Sigmoid colon (tissue), 6 donors: ENCODE measurements at regions not wholly inside any gene's neighbourhood (a gene's known extent, or its start where the extent isn't known, plus 50 kb on each side); places are given as distances from the start of the nearest gene placed in this dataset.

Experiments used
- DNase-seq: peaks from one replicate; pipeline ENCODE4 v3.0.0-alpha.2; 2019
- H3K27ac ChIP-seq, 4 donors: fragments of 200-600 bp; sonication (generic); one replicate each; pipeline ENCODE4 v1.5.1; 2016 to 2019; ENCODE audit warnings: mild to moderate bottlenecking in 1 of 4
- H3K27me3 ChIP-seq, 3 donors: fragments of 200-600 bp; sonication (generic); one replicate each; pipeline ENCODE4 v1.5.1; 2019; ENCODE audit warnings: mild to moderate bottlenecking in 1 of 3
- H3K36me3 ChIP-seq, 4 donors: fragments of 200-600 bp; sonication (generic); one replicate each; pipeline ENCODE4 v1.5.1; 2016 to 2019
- H3K4me1 ChIP-seq, 4 donors: fragments of 200-600 bp; sonication (generic); one replicate each; pipeline ENCODE4 v1.5.1; 2017 to 2019
- H3K4me3 ChIP-seq, 4 donors: fragments of 200-600 bp; sonication (generic); one replicate each; pipeline ENCODE4 v1.5.1; 2017 to 2019; ENCODE audit warnings: mild to moderate bottlenecking in 2 of 4, moderate library complexity in 1 of 4
- H3K9me3 ChIP-seq, 4 donors: fragments of 200-600 bp in 3 of 4; sonication (generic) in 3 of 4; one replicate each; pipeline versions ENCODE4 v1.5.1 to v1.6.1; 2013 to 2019
- EP300 ChIP-seq, 4 donors: sonication (generic); formaldehyde crosslinking; IDR thresholded peaks; one replicate each; pipeline ENCODE4 v1.6.1; 2017; ENCODE audit warnings: antibody characterized with exemption in 4 of 4
- POLR2A ChIP-seq, 2 donors: fragments of 450-650 bp; IDR thresholded peaks; one replicate each; pipeline ENCODE4 v1.6.1; 2016; ENCODE audit warnings: antibody characterized with exemption in 2 of 2, mild to moderate bottlenecking in 2 of 2, moderate library complexity in 2 of 2
- POLR2AphosphoS5 ChIP-seq, 4 donors: sonication (generic); formaldehyde crosslinking; IDR thresholded peaks; one replicate each; pipeline ENCODE4 v1.6.1; 2017; ENCODE audit warnings: antibody characterized with exemption in 4 of 4
- WGBS, 2 donors: extraction: QIAGEN DNeasy Blood & Tissue Kit; methylation state at CpG; one replicate each; pipeline ENCODE4 v1.1.7; 2013; 5-methylcytosine and 5-hydroxymethylcytosine counted together
- intact Hi-C: fragments of 100-400 bp; cut with DNase I; formaldehyde crosslinking; loops from one replicate; pipeline ENCODE4 v1.15.1; 2023
- TF ChIP-seq, protein P1 (sequence below), 4 experiments: fragments of 450-650 bp in 3 of 4; fragments of 200-600 bp in 1 of 4; IDR thresholded peaks; one replicate each; pipeline ENCODE4 v1.5.1; 2016 to 2019; ENCODE audit warnings: antibody characterized with exemption in 4 of 4, mild to moderate bottlenecking in 3 of 4, moderate library complexity in 2 of 4
- donor health status: healthy with polysubstance abuse.
- donor health status: healthy.

DNA sequence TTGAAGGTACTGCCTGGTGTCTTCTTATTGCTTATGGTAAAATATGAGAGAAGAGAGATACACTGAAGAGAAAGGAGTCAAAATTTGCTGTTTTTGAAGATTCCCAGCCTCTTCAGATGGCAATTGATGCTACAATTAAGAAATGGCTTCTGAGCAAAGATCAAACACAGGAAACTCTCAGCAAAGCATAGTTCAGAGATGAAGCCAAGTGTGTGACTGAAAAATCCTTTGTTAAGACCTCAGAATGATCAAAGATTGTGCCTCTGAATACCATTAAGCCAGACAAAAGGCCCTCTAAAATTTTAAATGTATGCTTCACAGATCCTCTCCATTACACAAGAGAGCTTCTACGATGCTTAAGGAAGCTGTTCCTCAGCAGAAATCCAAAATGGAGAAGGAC is 216.3 kb downstream of the UXS1 start:
- no peak overlapping the region for H3K4me3 ChIP-seq
- intact Hi-C loops: no loop called here
- WGBS, 2 donors: 86 to 97% methylated on average over 1 of the region's 1 CpG
- H3K27ac ChIP-seq: no peak overlapping the region
- no peaks in the 10 kb centered on the region for H3K36me3 ChIP-seq
- no peaks in the 10 kb centered on the region for H3K4me1 ChIP-seq
- H3K9me3 ChIP-seq: peaks cover 0 to 4% (median 1%) of the 10 kb centered on the region in 4 donors
- DNase-seq: no peak
- no peak for TF ChIP-seq EP300 (IDR thresholded peaks at IDR 0.05)
- TF ChIP-seq, protein P1, sequence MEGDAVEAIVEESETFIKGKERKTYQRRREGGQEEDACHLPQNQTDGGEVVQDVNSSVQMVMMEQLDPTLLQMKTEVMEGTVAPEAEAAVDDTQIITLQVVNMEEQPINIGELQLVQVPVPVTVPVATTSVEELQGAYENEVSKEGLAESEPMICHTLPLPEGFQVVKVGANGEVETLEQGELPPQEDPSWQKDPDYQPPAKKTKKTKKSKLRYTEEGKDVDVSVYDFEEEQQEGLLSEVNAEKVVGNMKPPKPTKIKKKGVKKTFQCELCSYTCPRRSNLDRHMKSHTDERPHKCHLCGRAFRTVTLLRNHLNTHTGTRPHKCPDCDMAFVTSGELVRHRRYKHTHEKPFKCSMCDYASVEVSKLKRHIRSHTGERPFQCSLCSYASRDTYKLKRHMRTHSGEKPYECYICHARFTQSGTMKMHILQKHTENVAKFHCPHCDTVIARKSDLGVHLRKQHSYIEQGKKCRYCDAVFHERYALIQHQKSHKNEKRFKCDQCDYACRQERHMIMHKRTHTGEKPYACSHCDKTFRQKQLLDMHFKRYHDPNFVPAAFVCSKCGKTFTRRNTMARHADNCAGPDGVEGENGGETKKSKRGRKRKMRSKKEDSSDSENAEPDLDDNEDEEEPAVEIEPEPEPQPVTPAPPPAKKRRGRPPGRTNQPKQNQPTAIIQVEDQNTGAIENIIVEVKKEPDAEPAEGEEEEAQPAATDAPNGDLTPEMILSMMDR (IDR thresholded peaks at IDR 0.05): no peak
- TF ChIP-seq POLR2A (IDR thresholded peaks at IDR 0.05): no peak
- no peak for TF ChIP-seq POLR2AphosphoS5 (IDR thresholded peaks at IDR 0.05)
- H3K27me3 ChIP-seq: no peaks in the 10 kb centered on the region

DNA sequence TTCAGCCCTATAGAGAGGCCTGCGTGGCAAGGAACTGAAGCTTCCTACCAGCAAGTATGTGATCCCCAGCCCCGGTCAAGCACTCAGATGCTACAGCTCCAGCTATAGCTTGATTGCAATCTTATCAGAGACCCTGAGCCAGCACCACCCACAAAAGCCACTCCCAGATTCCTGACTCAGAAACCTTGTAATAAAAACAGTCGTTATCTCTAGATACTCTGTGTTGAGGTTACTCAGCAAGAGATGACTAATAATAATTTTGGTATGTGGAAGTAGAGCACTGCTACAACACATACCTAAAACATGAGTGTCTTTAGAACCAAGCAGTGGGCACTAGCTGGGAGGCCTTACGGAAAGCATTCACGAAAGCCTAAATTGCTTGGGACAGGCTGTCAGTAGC is 216.9 kb downstream of the UXS1 start:
- no peaks in the 10 kb centered on the region for H3K4me1 ChIP-seq
- peaks cover 0 to 4% (median 1%) of the 10 kb centered on the region in 4 donors for H3K9me3 ChIP-seq
- H3K27ac ChIP-seq: no peak overlapping the region
- TF ChIP-seq POLR2A (IDR thresholded peaks at IDR 0.05) (no peak), POLR2AphosphoS5 (IDR thresholded peaks at IDR 0.05) (no peak), EP300 (IDR thresholded peaks at IDR 0.05) (no peak)
- TF ChIP-seq, protein P1 (IDR thresholded peaks at IDR 0.05): no peak
- H3K4me3 ChIP-seq: no peak overlapping the region
- no peaks in the 10 kb centered on the region for H3K27me3 ChIP-seq
- no peak for DNase-seq
- no peaks in the 10 kb centered on the region for H3K36me3 ChIP-seq
- 84 to 89% methylated on average over 5 of the region's 5 CpGs for WGBS, 2 donors
- intact Hi-C loops: no loop called here

DNA sequence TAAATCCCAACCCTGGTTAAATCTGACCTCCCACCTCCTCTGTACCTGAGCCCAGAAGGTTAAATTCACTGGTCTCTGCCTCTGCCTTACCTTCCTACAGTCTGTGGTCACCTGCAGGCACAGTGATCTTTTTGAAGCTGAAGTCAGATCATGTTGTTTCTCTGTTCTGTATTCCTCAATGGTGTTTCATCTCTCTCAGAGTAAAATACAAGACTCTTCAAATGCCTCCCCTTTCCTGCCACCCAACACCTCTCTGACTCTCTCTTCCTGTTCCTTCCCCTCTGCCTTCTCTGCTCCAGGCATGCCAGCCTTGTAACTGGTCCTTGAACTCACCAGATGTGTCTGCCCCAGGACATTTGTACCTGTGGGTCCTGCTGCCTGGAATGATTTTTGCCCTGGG is 219.3 kb downstream of the UXS1 start:
- no peak overlapping the region for H3K4me3 ChIP-seq
- no peak for TF ChIP-seq POLR2AphosphoS5 (IDR thresholded peaks at IDR 0.05)
- TF ChIP-seq, protein P1 (IDR thresholded peaks at IDR 0.05): no peak
- no peak for TF ChIP-seq EP300 (IDR thresholded peaks at IDR 0.05)
- no peak for TF ChIP-seq POLR2A (IDR thresholded peaks at IDR 0.05)
- intact Hi-C loops: no loop called here
- H3K27me3 ChIP-seq: no peaks in the 10 kb centered on the region
- H3K36me3 ChIP-seq: no peaks in the 10 kb centered on the region
- H3K9me3 ChIP-seq: peaks cover 0 to 4% (median 1%) of the 10 kb centered on the region in 4 donors
- H3K4me1 ChIP-seq: no peaks in the 10 kb centered on the region
- H3K27ac ChIP-seq: no peak overlapping the region
- no peak for DNase-seq

DNA sequence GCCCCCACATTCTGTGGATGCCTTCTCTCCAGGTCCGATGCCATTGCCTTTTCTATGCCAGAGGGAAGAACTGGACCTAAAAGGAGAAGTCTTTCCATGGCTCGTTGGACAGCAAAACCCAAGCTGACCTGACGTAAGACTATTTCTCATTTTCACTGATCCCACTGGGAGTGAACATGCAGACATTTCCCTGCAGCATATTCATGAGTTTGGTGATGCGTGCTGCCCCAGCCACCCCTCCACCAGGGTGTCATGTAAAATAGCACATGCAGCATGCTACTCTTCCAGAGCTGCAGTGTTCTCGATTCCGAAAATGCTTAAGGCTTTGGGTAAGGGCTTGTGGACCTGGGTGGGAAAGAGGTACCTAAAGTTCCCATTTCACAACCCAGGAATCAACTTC is 221.2 kb downstream of the UXS1 start:
- DNase-seq: no peak
- Histone ChIP-seq H3K9me3 (peaks cover 0 to 10% (median 1%) of the 10 kb centered on the region in 4 donors), H3K27me3 (no peaks in the 10 kb centered on the region), H3K36me3 (no peaks in the 10 kb centered on the region), H3K4me3 (no peak overlapping the region), H3K4me1 (no peaks in the 10 kb centered on the region), H3K27ac (no peak overlapping the region)
- intact Hi-C loops: no loop called here
- 92 to 93% methylated on average over 6 of the region's 6 CpGs for WGBS, 2 donors
- TF ChIP-seq POLR2AphosphoS5 (IDR thresholded peaks at IDR 0.05): no peak
- no peak for TF ChIP-seq POLR2A (IDR thresholded peaks at IDR 0.05)
- no peak for TF ChIP-seq EP300 (IDR thresholded peaks at IDR 0.05)
- TF ChIP-seq, protein P1 (IDR thresholded peaks at IDR 0.05): no peak

DNA sequence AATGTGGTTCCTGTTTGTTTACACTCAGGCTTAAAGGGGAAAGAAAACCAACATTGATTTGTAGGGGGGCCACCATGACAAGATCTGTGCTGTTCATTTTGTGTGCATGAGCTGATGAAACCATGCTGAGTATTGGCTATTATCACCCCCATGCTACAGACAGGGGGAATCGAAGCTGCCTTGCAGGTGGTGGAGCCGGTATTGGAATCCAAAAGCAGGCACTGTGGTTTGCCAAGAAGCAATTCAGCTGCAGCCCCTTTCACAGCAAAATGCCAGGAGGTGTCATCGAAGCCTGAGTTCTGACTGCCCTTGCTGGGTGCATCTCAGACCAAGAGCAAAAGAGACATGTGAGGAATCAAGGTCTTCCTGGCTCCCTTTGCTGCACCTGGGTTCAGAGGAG is 221.9 kb downstream of the UXS1 start:
- no peak for DNase-seq
- H3K9me3 ChIP-seq: peaks cover 0 to 10% (median 1%) of the 10 kb centered on the region in 4 donors
- no peaks in the 10 kb centered on the region for H3K36me3 ChIP-seq
- intact Hi-C loops: no loop called here
- TF ChIP-seq, protein P1 (IDR thresholded peaks at IDR 0.05): no peak
- TF ChIP-seq POLR2AphosphoS5 (IDR thresholded peaks at IDR 0.05) (no peak), EP300 (IDR thresholded peaks at IDR 0.05) (no peak)
- H3K27ac ChIP-seq: no peak overlapping the region
- 67 to 81% methylated on average over 3 of the region's 3 CpGs for WGBS, 2 donors
- H3K4me3 ChIP-seq: no peak overlapping the region
- no peaks in the 10 kb centered on the region for H3K27me3 ChIP-seq
- H3K4me1 ChIP-seq: no peaks in the 10 kb centered on the region
